Progenitor cell of endocrine pancreas (in vitro differentiated cells): ENCODE measurements at regions not wholly inside any gene's neighbourhood (a gene's known extent, or its start where the extent isn't known, plus 50 kb on each side); places are given as distances from the start of the nearest gene placed in this dataset.

Source experiments
- DNase-seq: peaks from one replicate; pipeline ENCODE4 v3.0.0; 2021; ENCODE audit warnings: low spot score; ENCODE audit not compliant: unreplicated experiment
- H3K27ac Mint-ChIP-seq: 2 replicates; pipeline ENCODE4 v1.8.0; 2021; ENCODE audit warnings: mild to moderate bottlenecking, moderate library complexity, mixed read lengths
- H3K27me3 Mint-ChIP-seq: 2 replicates; pipeline ENCODE4 v1.8.0; 2021; ENCODE audit warnings: mixed read lengths
- H3K36me3 Mint-ChIP-seq: 2 replicates; pipeline ENCODE4 v1.8.0; 2022; ENCODE audit warnings: mixed read lengths; ENCODE audit not compliant: insufficient read depth
- H3K4me1 Mint-ChIP-seq: 2 replicates; pipeline ENCODE4 v1.8.0; 2021; ENCODE audit warnings: low read depth, mixed read lengths
- H3K4me3 Mint-ChIP-seq: 2 replicates; pipeline ENCODE4 v1.8.0; 2021; ENCODE audit warnings: low read depth, mild to moderate bottlenecking, moderate library complexity, mixed read lengths
- H3K9me3 Mint-ChIP-seq: 2 replicates; pipeline ENCODE4 v1.8.0; 2021; ENCODE audit warnings: low read depth, mixed read lengths
- TF ChIP-seq, protein P1 (sequence below): fragments of 200-600 bp; sonication (generic); IDR thresholded peaks from one replicate; pipeline ENCODE4 v1.5.0; 2021; ENCODE audit warnings: antibody characterized with exemption, mild to moderate bottlenecking; ENCODE audit not compliant: unreplicated experiment

DNA sequence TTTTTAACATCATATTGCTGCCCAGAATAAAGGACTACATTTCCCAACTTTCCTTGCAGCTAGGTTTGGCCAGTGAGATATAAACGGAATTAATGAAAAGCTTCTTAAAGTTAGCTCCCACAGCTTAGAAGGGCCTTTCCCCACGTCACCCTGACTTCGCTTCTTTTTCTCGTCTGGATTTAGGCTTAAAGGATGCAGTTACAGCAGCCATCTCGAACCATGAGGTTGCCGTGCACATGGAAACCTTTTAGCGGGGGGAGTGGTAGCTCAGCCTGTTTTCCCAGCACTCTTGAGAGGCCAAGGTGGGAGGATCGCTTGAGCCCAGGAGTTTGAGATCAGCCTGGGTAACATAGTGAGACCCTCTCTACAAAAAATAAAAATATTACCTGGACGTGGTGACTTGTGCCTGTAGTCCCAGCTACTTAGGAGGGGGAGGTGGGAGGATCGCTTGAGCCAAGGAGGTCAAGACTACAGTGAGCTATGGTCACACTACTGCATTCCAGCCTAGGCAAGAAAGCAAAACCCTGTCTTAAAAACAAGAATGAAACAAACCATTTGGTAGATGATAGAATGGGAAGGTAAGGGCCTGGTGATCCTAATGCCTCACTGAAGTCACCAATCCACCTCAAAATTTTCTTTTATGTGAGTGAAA lies 64.3 kb upstream of the C1GALT1 start:
- Mint-ChIP-seq H3K27me3 (peaks cover 15% of the 10 kb centered on the region), H3K27ac (no peak overlapping the region), H3K4me1 (peaks cover 48% of the 10 kb centered on the region), H3K9me3 (no peaks in the 10 kb centered on the region), H3K36me3 (no peaks in the 10 kb centered on the region), H3K4me3 (no peak overlapping the region)
- DNase-seq: no peak
- TF ChIP-seq, protein P1, sequence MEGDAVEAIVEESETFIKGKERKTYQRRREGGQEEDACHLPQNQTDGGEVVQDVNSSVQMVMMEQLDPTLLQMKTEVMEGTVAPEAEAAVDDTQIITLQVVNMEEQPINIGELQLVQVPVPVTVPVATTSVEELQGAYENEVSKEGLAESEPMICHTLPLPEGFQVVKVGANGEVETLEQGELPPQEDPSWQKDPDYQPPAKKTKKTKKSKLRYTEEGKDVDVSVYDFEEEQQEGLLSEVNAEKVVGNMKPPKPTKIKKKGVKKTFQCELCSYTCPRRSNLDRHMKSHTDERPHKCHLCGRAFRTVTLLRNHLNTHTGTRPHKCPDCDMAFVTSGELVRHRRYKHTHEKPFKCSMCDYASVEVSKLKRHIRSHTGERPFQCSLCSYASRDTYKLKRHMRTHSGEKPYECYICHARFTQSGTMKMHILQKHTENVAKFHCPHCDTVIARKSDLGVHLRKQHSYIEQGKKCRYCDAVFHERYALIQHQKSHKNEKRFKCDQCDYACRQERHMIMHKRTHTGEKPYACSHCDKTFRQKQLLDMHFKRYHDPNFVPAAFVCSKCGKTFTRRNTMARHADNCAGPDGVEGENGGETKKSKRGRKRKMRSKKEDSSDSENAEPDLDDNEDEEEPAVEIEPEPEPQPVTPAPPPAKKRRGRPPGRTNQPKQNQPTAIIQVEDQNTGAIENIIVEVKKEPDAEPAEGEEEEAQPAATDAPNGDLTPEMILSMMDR: no peak

DNA sequence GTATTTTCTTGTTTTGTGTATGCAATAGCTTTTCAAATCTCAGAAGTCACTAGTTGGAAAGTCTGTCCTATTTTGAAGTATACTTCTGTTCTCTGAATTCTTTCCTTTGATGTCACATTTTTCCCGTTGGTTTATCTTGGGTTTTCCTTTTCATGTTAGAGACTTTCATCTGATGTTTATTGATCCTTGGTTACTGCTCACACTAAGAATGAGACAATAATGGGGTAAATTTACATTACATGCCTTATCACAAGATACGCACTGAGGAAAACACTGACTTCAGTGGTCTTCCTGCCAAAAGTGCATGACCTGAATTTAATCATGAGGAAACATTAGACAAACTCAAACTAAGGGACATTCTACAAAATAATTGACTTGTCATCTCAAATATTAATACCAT lies 63.5 kb upstream of the C1GALT1 start:
- H3K9me3 Mint-ChIP-seq: no peaks in the 10 kb centered on the region
- DNase-seq: no peak
- H3K27ac Mint-ChIP-seq: no peak overlapping the region
- TF ChIP-seq, protein P1: no peak
- H3K27me3 Mint-ChIP-seq: peaks cover 7% of the 10 kb centered on the region
- no peak overlapping the region for H3K4me3 Mint-ChIP-seq
- H3K36me3 Mint-ChIP-seq: no peaks in the 10 kb centered on the region
- peaks cover 43% of the 10 kb centered on the region for H3K4me1 Mint-ChIP-seq

DNA sequence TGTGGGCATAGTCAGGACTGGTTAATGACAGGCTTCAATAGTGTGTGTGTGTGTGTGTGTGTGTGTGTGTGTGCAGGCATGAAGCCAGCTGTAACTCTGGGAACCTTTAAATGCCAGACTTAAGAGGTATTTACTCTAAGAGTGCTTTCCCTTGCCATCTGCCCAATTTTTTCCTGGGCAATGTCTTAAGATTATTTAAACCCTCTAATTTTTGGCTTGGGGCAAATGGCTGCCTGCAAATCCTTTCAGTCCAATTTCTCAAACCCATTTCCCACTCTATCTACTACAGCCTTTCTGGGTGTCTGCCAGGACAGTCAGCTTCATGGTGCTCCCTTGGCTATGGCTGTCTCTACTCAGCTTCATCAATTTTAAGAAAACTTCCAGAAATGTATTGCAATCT lies 62.6 kb upstream of the C1GALT1 start:
- TF ChIP-seq, protein P1: no peak
- peaks cover 7% of the 10 kb centered on the region for H3K27me3 Mint-ChIP-seq
- no peaks in the 10 kb centered on the region for H3K9me3 Mint-ChIP-seq
- H3K27ac Mint-ChIP-seq: no peak overlapping the region
- no peak overlapping the region for H3K4me3 Mint-ChIP-seq
- DNase-seq: no peak
- no peaks in the 10 kb centered on the region for H3K36me3 Mint-ChIP-seq
- peaks cover 34% of the 10 kb centered on the region for H3K4me1 Mint-ChIP-seq

DNA sequence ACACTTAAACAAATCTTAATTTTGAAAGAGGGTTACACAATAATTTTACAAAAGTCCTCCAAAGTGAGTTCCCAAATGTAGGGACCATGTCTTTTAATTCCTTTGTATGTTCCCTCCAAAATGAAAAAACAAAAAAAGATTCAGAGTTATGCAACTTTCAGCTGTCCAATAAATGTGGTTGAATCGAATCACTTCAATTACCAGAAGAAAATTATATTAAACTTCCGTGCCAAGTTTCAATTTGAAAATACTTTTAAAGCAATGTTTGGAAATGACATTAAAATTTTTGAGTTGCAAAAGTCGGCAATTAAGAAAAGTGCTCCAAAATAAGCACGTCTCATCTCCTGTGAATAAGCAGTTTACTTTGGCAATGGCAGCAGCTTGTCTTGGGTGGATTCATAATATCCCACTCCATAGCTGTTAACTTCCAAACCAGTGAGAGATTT lies 60.3 kb upstream of the C1GALT1 start:
- TF ChIP-seq, protein P1: no peak
- no peak overlapping the region for H3K27ac Mint-ChIP-seq
- no peaks in the 10 kb centered on the region for H3K9me3 Mint-ChIP-seq
- no peaks in the 10 kb centered on the region for H3K36me3 Mint-ChIP-seq
- H3K4me3 Mint-ChIP-seq: no peak overlapping the region
- DNase-seq: no peak
- H3K27me3 Mint-ChIP-seq: peaks cover 3% of the 10 kb centered on the region
- peaks cover 16% of the 10 kb centered on the region for H3K4me1 Mint-ChIP-seq

DNA sequence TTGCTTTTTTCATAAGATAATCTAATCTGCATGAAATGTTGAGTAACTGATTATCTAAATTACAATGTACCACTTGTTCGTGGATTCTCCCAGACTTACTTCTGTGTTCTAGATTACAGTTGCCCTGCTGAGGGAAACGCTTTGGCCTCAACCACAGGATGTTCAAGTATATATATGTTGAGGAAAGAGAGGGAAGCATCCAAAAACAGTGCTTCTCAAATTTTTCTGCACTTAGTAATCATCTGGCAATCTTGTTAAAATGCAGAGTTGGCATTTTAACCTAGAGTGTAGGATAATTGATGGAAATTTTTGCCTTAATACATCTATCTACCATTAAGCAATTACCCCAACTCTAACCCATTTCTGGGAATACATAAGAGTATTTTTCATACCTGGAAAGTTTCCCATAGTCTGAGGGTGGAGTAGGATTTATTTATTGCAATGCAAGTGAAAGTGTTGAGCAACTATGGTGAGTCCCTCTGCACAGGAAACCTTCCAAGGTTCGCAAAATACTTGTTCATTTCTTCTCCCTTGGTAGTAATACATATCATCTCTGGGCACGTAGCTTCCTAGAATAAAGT lies 59.6 kb upstream of the C1GALT1 start:
- Mint-ChIP-seq H3K27ac (no peak overlapping the region), H3K36me3 (no peaks in the 10 kb centered on the region), H3K27me3 (peaks cover 3% of the 10 kb centered on the region), H3K4me3 (no peak overlapping the region), H3K4me1 (peaks cover 15% of the 10 kb centered on the region), H3K9me3 (no peaks in the 10 kb centered on the region)
- TF ChIP-seq, protein P1: no peak
- no peak for DNase-seq
